T-cell (primary cell): ENCODE measurements at regions not wholly inside any gene's neighbourhood (a gene's known extent, or its start where the extent isn't known, plus 50 kb on each side); places are given as distances from the start of the nearest gene placed in this dataset.

Experiments
- ATAC-seq, 4 experiments: fragments of 200-7000 bp in 3 of 4; fragments of 150-1000 bp in 1 of 4; cut with Tn5 transposase; replicated peaks in 1 of 4; 1 replicate in 3 of 4; 2 replicates in 1 of 4; pipeline ENCODE4 v1.10.0; 2021; ENCODE audit warnings: moderate library complexity in 3 of 4, mild to moderate bottlenecking in 2 of 4, moderate number of reproducible peaks in 1 of 4
- CTCF ChIA-PET, 2 donors: fragments of 300-600 bp; sonication (Branson Sonifier 250); formaldehyde crosslinking; loops; one replicate each; lab custom pipeline; 2022; ENCODE audit warnings: antibody characterized with exemption in 2 of 2; lab: Charles Lee
- POLR2A ChIA-PET, 2 donors: fragments of 300-600 bp; sonication (Branson Sonifier 250); formaldehyde crosslinking; loops; one replicate each; lab custom pipeline; 2022; ENCODE audit warnings: antibody characterized with exemption in 2 of 2; lab: Charles Lee
- DNase-seq, 35 experiments: peaks; one replicate each; pipeline versions ENCODE4 v3.0.0 to v3.0.0-alpha.2; 2013 to 2023
- H3K27ac ChIP-seq: one replicate; pipeline ENCODE4 v1.5.1; 2013; ENCODE audit warnings: low read length
- H3K27me3 ChIP-seq, 2 experiments: replicated peaks in 1 of 2; 1 replicate in 1 of 2; 2 replicates in 1 of 2; pipeline versions ENCODE4 v1.6.1 to v1.7.0; 2013; ENCODE audit warnings: low read length in 1 of 2, mixed read lengths in 1 of 2; ENCODE audit not compliant: control insufficient read depth in 2 of 2, insufficient read depth in 2 of 2; ENCODE audit errors: extremely low read depth in 1 of 2
- H3K36me3 ChIP-seq, 2 donors: 1 replicate in 1 of 2; 2 replicates in 1 of 2; pipeline versions ENCODE4 v1.6.1 to v1.7.0; 2013; ENCODE audit warnings: low read length in 1 of 2; ENCODE audit not compliant: control insufficient read depth in 2 of 2, insufficient read depth in 1 of 2; ENCODE audit errors: extremely low read depth in 1 of 2
- H3K4me1 ChIP-seq, 2 experiments: 1 replicate in 1 of 2; 2 replicates in 1 of 2; pipeline versions ENCODE4 v1.6.1 to v1.7.0; 2013; ENCODE audit warnings: low read length in 2 of 2, mixed read lengths in 1 of 2; ENCODE audit not compliant: insufficient read depth in 2 of 2, control insufficient read depth in 1 of 2; ENCODE audit errors: extremely low read depth in 1 of 2
- H3K4me3 ChIP-seq, 2 donors: 1 replicate in 1 of 2; 2 replicates in 1 of 2; pipeline versions ENCODE4 v1.5.1 to v1.7.0; 2013; ENCODE audit warnings: mild to moderate bottlenecking in 2 of 2, low read length in 1 of 2, moderate library complexity in 1 of 2; ENCODE audit not compliant: control insufficient read depth in 1 of 2; ENCODE audit errors: extremely low read depth in 1 of 2
- H3K9me3 ChIP-seq: 2 replicates; pipeline ENCODE4 v1.7.0; 2013
- H3K27ac Mint-ChIP-seq, 2 donors: one replicate each; pipeline ENCODE4 v1.8.0; 2020 to 2021; ENCODE audit warnings: mild to moderate bottlenecking in 2 of 2, mixed read lengths in 2 of 2
- H3K27me3 Mint-ChIP-seq, 2 donors: one replicate each; pipeline ENCODE4 v1.8.0; 2021 to 2022; ENCODE audit warnings: mixed read lengths in 2 of 2
- H3K36me3 Mint-ChIP-seq: one replicate; pipeline ENCODE4 v1.8.0; 2021; ENCODE audit warnings: mixed read lengths
- H3K4me1 Mint-ChIP-seq, 3 donors: one replicate each; pipeline ENCODE4 v1.8.0; 2020 to 2022; ENCODE audit warnings: mixed read lengths in 3 of 3, mild to moderate bottlenecking in 1 of 3
- H3K4me3 Mint-ChIP-seq, 3 donors: one replicate each; pipeline ENCODE4 v1.8.0; 2020 to 2022; ENCODE audit warnings: mild to moderate bottlenecking in 3 of 3, mixed read lengths in 3 of 3, moderate library complexity in 3 of 3
- H3K9me3 Mint-ChIP-seq, 3 donors: one replicate each; pipeline ENCODE4 v1.8.0; 2020 to 2022; ENCODE audit warnings: mixed read lengths in 3 of 3
- WGBS: methylation state at CpG from one replicate; pipeline ENCODE4 v1.1.5; 2013; ENCODE audit warnings: missing lambda C conversion rate; ENCODE audit not compliant: insufficient coverage; 5-methylcytosine and 5-hydroxymethylcytosine counted together

- H3K27ac Mint-ChIP-seq = no peak overlapping the region
Observed at GRCh38 chr12:131528667-131529066, 182.2 kb upstream of the SFSWAP start.

DNA sequence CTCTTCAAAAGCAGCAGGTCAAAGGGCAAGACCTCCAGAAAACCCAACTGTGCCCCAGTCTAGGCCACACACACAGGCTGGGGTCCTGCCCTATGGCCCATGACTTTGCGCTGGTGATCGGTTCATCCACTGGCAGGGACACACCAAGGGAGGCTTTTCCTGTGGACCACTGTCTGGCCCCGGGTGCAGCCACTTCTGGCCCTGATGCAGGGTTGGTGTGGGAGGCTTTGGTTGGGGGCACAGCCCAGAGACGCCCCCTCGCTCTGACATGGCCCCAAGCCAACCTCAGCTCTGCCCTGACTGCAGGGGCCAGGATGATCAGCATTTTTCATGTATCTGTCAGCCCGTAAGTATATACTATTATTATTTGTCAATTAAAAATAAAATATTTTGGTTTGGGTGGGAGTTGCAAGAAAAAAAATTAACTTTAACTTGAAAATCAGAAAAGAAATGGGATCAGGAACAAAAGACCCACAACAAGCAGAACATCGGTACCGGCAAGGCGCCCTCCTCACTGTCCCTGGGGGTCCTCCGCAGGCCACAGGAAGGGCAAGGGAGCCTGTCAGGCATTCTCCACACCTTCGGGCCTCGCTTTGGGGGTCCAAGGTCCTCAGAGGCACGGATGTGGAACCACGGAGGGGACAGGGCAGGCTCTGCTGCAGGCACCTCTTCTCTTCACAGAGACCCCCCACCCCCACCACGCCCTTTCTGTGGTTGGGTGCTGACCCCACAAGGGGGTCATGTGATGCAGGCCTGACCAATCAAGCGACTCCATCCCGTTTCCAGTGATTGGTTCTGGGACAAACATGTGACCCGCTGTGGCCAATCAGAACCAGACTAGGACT, 181.5 kb upstream of the SFSWAP start:
- H3K9me3 ChIP-seq = no peaks in the 10 kb centered on the region
- Mint-ChIP-seq H3K4me3 (no peak overlapping the region), H3K27ac (no peak overlapping the region), H3K4me1 (peaks cover 0 to 24% (median 6%) of the 10 kb centered on the region in 3 donors), H3K27me3 (peaks cover 6 to 7% of the 10 kb centered on the region in 2 donors), H3K36me3 (no peaks in the 10 kb centered on the region), H3K9me3 (no peaks in the 10 kb centered on the region)
- no peak for DNase-seq
- peaks cover 0 to 7% of the 10 kb centered on the region in 2 experiments for H3K27me3 ChIP-seq
- no peak for ATAC-seq
- ChIA-PET CTCF (no interaction called here), POLR2A (no interaction called here)
- no peak overlapping the region for H3K4me3 ChIP-seq
- WGBS = 90% methylated on average over 10 of the region's 18 CpGs
- H3K27ac ChIP-seq = no peak overlapping the region
- no peaks in the 10 kb centered on the region for H3K36me3 ChIP-seq
- H3K4me1 ChIP-seq = peaks cover 0 to 8% of the 10 kb centered on the region in 2 experiments

More at GRCh38 chr12:131528667-131529066, 182.2 kb upstream of the SFSWAP start:
- no peak overlapping the region for H3K4me3 Mint-ChIP-seq
- H3K27me3 ChIP-seq = peaks cover 0 to 7% of the 10 kb centered on the region in 2 experiments
- CTCF ChIA-PET = no interaction called here
- no peaks in the 10 kb centered on the region for H3K9me3 Mint-ChIP-seq
- H3K4me1 ChIP-seq = peaks cover 0 to 8% of the 10 kb centered on the region in 2 experiments
- H3K27me3 Mint-ChIP-seq = peaks cover 6 to 7% of the 10 kb centered on the region in 2 donors
- WGBS = 65% methylated on average over 3 of the region's 5 CpGs
- no peaks in the 10 kb centered on the region for H3K36me3 ChIP-seq
- POLR2A ChIA-PET = no interaction called here
- no peak for DNase-seq
- H3K36me3 Mint-ChIP-seq = no peaks in the 10 kb centered on the region
- no peak overlapping the region for H3K4me3 ChIP-seq
- H3K4me1 Mint-ChIP-seq = peaks cover 0 to 20% (median 6%) of the 10 kb centered on the region in 3 donors
- no peak overlapping the region for H3K27ac ChIP-seq
- ATAC-seq = no peak
- H3K9me3 ChIP-seq = no peaks in the 10 kb centered on the region

GRCh38 chr12:131530041-131530332, 180.9 kb upstream of the SFSWAP start:
- no peaks in the 10 kb centered on the region for H3K9me3 Mint-ChIP-seq
- ChIA-PET CTCF (no interaction called here), POLR2A (no interaction called here)
- DNase-seq = no peak
- H3K4me3 Mint-ChIP-seq = no peak overlapping the region
- H3K27me3 Mint-ChIP-seq = peaks cover 6 to 7% of the 10 kb centered on the region in 2 donors
- H3K9me3 ChIP-seq = no peaks in the 10 kb centered on the region
- no peaks in the 10 kb centered on the region for H3K36me3 ChIP-seq
- peaks cover 0 to 27% (median 6%) of the 10 kb centered on the region in 3 donors for H3K4me1 Mint-ChIP-seq
- ATAC-seq = no peak
- 96% methylated on average over 5 of the region's 7 CpGs for WGBS
- H3K27me3 ChIP-seq = peaks cover 0 to 7% of the 10 kb centered on the region in 2 experiments
- peaks cover 0 to 8% of the 10 kb centered on the region in 2 experiments for H3K4me1 ChIP-seq
- no peak overlapping the region for H3K4me3 ChIP-seq
- no peak overlapping the region for H3K27ac Mint-ChIP-seq
- H3K27ac ChIP-seq = no peak overlapping the region
- H3K36me3 Mint-ChIP-seq = no peaks in the 10 kb centered on the region

GRCh38 chr12:131530422-131530821, 180.5 kb upstream of the SFSWAP start:
- Histone ChIP-seq H3K27ac (no peak overlapping the region), H3K4me3 (no peak overlapping the region), H3K9me3 (no peaks in the 10 kb centered on the region), H3K4me1 (peaks cover 0 to 8% of the 10 kb centered on the region in 2 experiments), H3K27me3 (peaks cover 0 to 7% of the 10 kb centered on the region in 2 experiments), H3K36me3 (no peaks in the 10 kb centered on the region)
- Mint-ChIP-seq H3K27me3 (peaks cover 6 to 7% of the 10 kb centered on the region in 2 donors), H3K9me3 (no peaks in the 10 kb centered on the region), H3K4me3 (no peak overlapping the region), H3K36me3 (no peaks in the 10 kb centered on the region), H3K4me1 (peaks cover 0 to 28% (median 6%) of the 10 kb centered on the region in 3 donors), H3K27ac (peak overlapping the region; percentile 61 to 75)
- POLR2A ChIA-PET = no interaction called here
- 42% methylated on average over 3 of the region's 5 CpGs for WGBS
- ATAC-seq (peak in 3 of 4 experiments; percentile 19 to 71 (median 40)), DNase-seq (peak in 6 of 35 experiments; percentile 6 to 71 (median 14))
- CTCF ChIA-PET = no interaction called here

- Mint-ChIP-seq H3K9me3 (no peaks in the 10 kb centered on the region), H3K4me3 (no peak overlapping the region), H3K27me3 (peaks cover 6 to 7% of the 10 kb centered on the region in 2 donors), H3K27ac (no peak overlapping the region), H3K4me1 (peaks cover 16 to 45% (median 23%) of the 10 kb centered on the region in 3 donors), H3K36me3 (no peaks in the 10 kb centered on the region)
- H3K9me3 ChIP-seq = no peaks in the 10 kb centered on the region
- ATAC-seq (no peak), DNase-seq (no peak)
- H3K27me3 ChIP-seq = peaks cover 0 to 7% of the 10 kb centered on the region in 2 experiments
- H3K4me1 ChIP-seq = peaks cover 9 to 24% of the 10 kb centered on the region in 2 experiments
- ChIA-PET POLR2A (interaction anchor here in 1 of 2 donors (0.5 kb wide), 1 partner anchor 38 kb away, joined by 3 read pairs; no protein-coding TSS in a partner anchor), CTCF (no interaction called here)
- 91% methylated on average over 11 of the region's 12 CpGs for WGBS
- H3K4me3 ChIP-seq = no peak overlapping the region
- no peak overlapping the region for H3K27ac ChIP-seq
- no peaks in the 10 kb centered on the region for H3K36me3 ChIP-seq
Observed at GRCh38 chr12:131533139-131533538, 177.8 kb upstream of the SFSWAP start.

GRCh38 chr12:131535779-131536178, 175.1 kb upstream of the SFSWAP start:
- peak overlapping the region; percentile 84 to 85 for H3K27ac Mint-ChIP-seq
- Histone ChIP-seq H3K9me3 (no peaks in the 10 kb centered on the region), H3K36me3 (no peaks in the 10 kb centered on the region), H3K4me1 (peaks cover 9 to 17% of the 10 kb centered on the region in 2 experiments), H3K27me3 (peaks cover 0 to 5% of the 10 kb centered on the region in 2 experiments), H3K4me3 (no peak overlapping the region), H3K27ac (peak overlapping the region; percentile 61)
- no peak for DNase-seq
- WGBS = 80% methylated on average over 1 of the region's 5 CpGs
- H3K9me3 Mint-ChIP-seq = no peaks in the 10 kb centered on the region
- H3K4me3 Mint-ChIP-seq = no peak overlapping the region
- no peaks in the 10 kb centered on the region for H3K36me3 Mint-ChIP-seq
- peaks cover 6 to 7% of the 10 kb centered on the region in 2 donors for H3K27me3 Mint-ChIP-seq
- H3K4me1 Mint-ChIP-seq = peaks cover 16 to 36% (median 18%) of the 10 kb centered on the region in 3 donors
- POLR2A ChIA-PET = no interaction called here
- no peak for ATAC-seq
- CTCF ChIA-PET = interaction anchor here in 1 of 2 donors (0.8 kb wide), 1 partner anchor 8 kb away, joined by 3 read pairs; no protein-coding TSS in a partner anchor
